Spleen (tissue), 11 donors: ENCODE measurements at regions not wholly inside any gene's neighbourhood (a gene's known extent, or its start where the extent isn't known, plus 50 kb on each side); places are given as distances from the start of the nearest gene placed in this dataset.

ENCODE experiments used
- DNase-seq: peaks from one replicate; pipeline ENCODE4 v3.0.0-alpha.2; 2020
- H3K27ac ChIP-seq, 8 donors: fragments of 200-600 bp; sonication (generic) in 7 of 8; 1 replicate in 4 of 8; 2 replicates in 4 of 8; pipeline versions ENCODE4 v1.5.0 to v1.8.0; 2016 to 2021; ENCODE audit warnings: inconsistent platforms in 4 of 8, mild to moderate bottlenecking in 4 of 8, moderate library complexity in 1 of 8
- H3K27me3 ChIP-seq, 7 donors: fragments of 200-600 bp; sonication (generic) in 6 of 7; replicated peaks in 1 of 7; 1 replicate in 4 of 7; 2 replicates in 3 of 7; pipeline versions ENCODE4 v1.5.0 to v1.8.0; 2016 to 2021; ENCODE audit warnings: inconsistent platforms in 3 of 7, mild to moderate bottlenecking in 1 of 7
- H3K36me3 ChIP-seq, 6 donors: fragments of 200-600 bp; sonication (generic) in 5 of 6; 1 replicate in 4 of 6; 2 replicates in 2 of 6; pipeline versions ENCODE4 v1.5.0 to v1.8.0; 2016 to 2021; ENCODE audit warnings: inconsistent platforms in 2 of 6
- H3K4me1 ChIP-seq, 6 donors: fragments of 200-600 bp; sonication (generic) in 5 of 6; 1 replicate in 3 of 6; 2 replicates in 3 of 6; pipeline versions ENCODE4 v1.5.0 to v1.8.0; 2016 to 2021; ENCODE audit warnings: inconsistent platforms in 3 of 6
- H3K4me3 ChIP-seq, 8 donors: fragments of 200-600 bp; sonication (generic) in 7 of 8; 1 replicate in 4 of 8; 2 replicates in 4 of 8; pipeline versions ENCODE4 v1.5.0 to v1.8.0; 2016 to 2021; ENCODE audit warnings: inconsistent platforms in 4 of 8, mild to moderate bottlenecking in 4 of 8, moderate library complexity in 2 of 8
- H3K9me3 ChIP-seq, 8 donors: fragments of 200-600 bp; sonication (generic) in 7 of 8; 1 replicate in 4 of 8; 2 replicates in 4 of 8; pipeline versions ENCODE4 v1.5.0 to v1.8.0; 2016 to 2021; ENCODE audit warnings: inconsistent platforms in 4 of 8
- POLR2A ChIP-seq, 3 donors: fragments of 450-650 bp; IDR thresholded peaks; one replicate each; pipeline ENCODE4 v1.5.1; 2017; ENCODE audit warnings: antibody characterized with exemption in 3 of 3, mild to moderate bottlenecking in 1 of 3
- POLR2AphosphoS5 ChIP-seq, 3 donors: sonication (generic); formaldehyde crosslinking; IDR thresholded peaks; one replicate each; pipeline ENCODE4 v1.5.1; 2017; ENCODE audit warnings: antibody characterized with exemption in 3 of 3
- WGBS, 5 donors: extraction: QIAGEN DNeasy Blood & Tissue Kit in 3 of 5; methylation state at CpG; one replicate each; pipeline versions ENCODE4 v1.1.5 to v1.1.7; 2013 to 2018; 5-methylcytosine and 5-hydroxymethylcytosine counted together
- intact Hi-C: fragments of 100-400 bp; cut with DNase I; formaldehyde crosslinking; loops from one replicate; pipeline ENCODE4 v1.15.0; 2023; ENCODE audit warnings: low total_unique reads
- TF ChIP-seq, protein P1 (sequence below), 11 experiments: fragments of 200-600 bp in 7 of 11; fragments of 450-650 bp in 4 of 11; sonication (generic) in 4 of 11; IDR thresholded peaks in 8 of 11; conservative IDR thresholded peaks in 3 of 11; 1 replicate in 7 of 11; 2 replicates in 4 of 11; pipeline versions ENCODE4 v1.4.0 to v1.8.0; 2016 to 2021; ENCODE audit warnings: antibody characterized with exemption in 11 of 11, inconsistent platforms in 4 of 11, mild to moderate bottlenecking in 1 of 11
- donor health status: healthy with polysubstance abuse.
- donor health status: DM: no; HTN: no; CAD: no; lungs with moderate emphysema.
- donor health status: DM: no; HTN: no; CAD: no.
- donor health status: Bipolar disorder and iron deficiency.
- donor health status: healthy.
- donor health status: DM: no; HTN: no; CAD: no.
- donor health status: DM: yes; HTN: yes; CAD: no.

DNA sequence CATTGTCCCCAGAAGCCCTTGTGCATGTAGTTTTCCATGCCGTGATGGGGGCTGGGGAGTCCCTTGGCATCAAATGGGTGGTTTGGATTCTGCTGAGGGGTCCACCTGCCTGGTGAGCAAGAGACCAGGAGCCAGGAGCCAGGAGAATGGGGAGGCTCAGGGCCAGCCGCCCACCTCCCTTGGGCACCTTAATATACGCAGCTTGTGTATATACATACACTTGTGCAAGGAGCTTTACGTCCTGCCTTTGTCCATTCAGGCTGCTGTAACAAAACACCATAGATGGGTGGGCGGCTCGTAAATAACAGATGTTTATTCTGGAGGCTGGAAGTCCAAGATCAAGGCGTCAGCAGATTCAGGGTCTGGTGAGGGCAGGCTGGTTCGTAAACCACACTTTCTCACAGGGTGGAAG lies 62.5 kb downstream of the SMIM38 start:
- intact Hi-C loops = no loop called here
- WGBS, 5 donors = 83 to 90% (median 83%) methylated on average over 8 of the region's 8 CpGs

DNA sequence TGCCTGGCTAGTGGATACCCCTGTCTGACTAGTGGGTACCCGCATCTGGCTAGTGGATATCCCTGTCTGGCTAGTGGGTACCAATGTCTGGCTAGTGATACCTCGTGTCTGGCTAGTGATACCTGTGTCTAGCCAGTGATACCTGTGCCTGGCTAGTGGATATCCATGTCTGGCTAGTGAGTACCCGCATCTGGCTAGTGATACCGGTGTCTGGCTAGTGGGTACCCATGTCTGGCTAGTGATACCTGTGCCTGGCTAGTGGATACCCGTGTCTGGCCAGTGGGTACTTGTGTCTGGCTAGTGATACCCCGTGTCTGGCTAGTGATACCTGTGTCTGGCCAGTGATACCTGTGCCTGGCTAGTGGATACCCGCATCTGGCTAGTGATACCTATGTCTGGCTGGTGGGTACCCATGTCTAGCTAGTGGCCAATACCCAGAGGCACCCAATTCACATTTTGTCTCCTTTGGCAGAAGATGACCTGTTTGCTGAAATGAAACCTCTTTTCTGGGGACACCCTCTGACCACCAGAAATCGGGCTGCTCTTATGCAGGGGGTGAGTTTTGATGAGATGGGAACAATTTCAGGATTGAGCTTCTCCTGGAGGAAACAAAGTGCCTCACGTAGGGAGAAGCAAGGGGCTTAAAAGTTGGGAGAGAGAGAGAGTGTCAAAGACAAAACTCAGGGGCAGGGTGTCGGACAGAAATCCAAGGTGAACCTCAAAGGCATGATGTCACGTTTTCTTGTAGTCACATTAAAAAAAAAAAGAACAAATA lies 63.4 kb downstream of the SMIM38 start:
- TF ChIP-seq, protein P1, sequence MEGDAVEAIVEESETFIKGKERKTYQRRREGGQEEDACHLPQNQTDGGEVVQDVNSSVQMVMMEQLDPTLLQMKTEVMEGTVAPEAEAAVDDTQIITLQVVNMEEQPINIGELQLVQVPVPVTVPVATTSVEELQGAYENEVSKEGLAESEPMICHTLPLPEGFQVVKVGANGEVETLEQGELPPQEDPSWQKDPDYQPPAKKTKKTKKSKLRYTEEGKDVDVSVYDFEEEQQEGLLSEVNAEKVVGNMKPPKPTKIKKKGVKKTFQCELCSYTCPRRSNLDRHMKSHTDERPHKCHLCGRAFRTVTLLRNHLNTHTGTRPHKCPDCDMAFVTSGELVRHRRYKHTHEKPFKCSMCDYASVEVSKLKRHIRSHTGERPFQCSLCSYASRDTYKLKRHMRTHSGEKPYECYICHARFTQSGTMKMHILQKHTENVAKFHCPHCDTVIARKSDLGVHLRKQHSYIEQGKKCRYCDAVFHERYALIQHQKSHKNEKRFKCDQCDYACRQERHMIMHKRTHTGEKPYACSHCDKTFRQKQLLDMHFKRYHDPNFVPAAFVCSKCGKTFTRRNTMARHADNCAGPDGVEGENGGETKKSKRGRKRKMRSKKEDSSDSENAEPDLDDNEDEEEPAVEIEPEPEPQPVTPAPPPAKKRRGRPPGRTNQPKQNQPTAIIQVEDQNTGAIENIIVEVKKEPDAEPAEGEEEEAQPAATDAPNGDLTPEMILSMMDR (IDR thresholded peaks at IDR 0.05 in 8 of 11, conservative IDR thresholded peaks at IDR 0.05 in 3 of 11) = no peak
- TF ChIP-seq POLR2AphosphoS5 (IDR thresholded peaks at IDR 0.05) = no peak
- TF ChIP-seq POLR2A (IDR thresholded peaks at IDR 0.05) = no peak

More for the DNA sequence above, 62.5 kb downstream of the SMIM38 start:
- H3K9me3 ChIP-seq = no peaks in the 10 kb centered on the region
- H3K36me3 ChIP-seq = no peaks in the 10 kb centered on the region
- TF ChIP-seq POLR2AphosphoS5 (IDR thresholded peaks at IDR 0.05) (no peak), POLR2A (IDR thresholded peaks at IDR 0.05) (no peak)
- TF ChIP-seq, protein P1 (IDR thresholded peaks at IDR 0.05 in 8 of 11, conservative IDR thresholded peaks at IDR 0.05 in 3 of 11) = no peak
- peaks cover 0 to under 1% (median 0%) of the 10 kb centered on the region in 7 donors for H3K27me3 ChIP-seq
- no peak overlapping the region for H3K27ac ChIP-seq
- no peak overlapping the region for H3K4me3 ChIP-seq
- DNase-seq = no peak
- peaks cover 0 to 5% (median 0%) of the 10 kb centered on the region in 6 donors for H3K4me1 ChIP-seq

DNA sequence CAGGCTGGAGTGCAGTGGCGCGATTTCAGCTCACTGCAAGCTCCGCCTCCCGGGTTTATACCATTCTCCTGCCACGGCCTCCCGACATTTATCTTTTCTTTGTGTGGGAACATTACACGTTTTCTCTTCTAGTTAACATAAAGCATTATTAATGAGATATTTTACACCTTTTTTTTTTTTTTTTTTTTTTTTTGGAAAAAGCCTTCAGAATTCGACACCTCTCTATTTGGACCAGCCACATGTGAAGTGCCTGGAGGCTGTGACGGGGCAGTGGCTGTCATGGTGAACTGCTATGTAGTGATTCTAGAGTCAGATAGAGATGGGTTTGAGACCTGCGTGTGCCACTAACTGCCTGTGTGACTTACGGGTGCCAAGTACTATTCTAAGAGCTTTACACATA lies 64.3 kb downstream of the SMIM38 start:
- H3K9me3 ChIP-seq = no peaks in the 10 kb centered on the region
- WGBS, 5 donors = 84 to 87% (median 84%) methylated on average over 11 of the region's 11 CpGs
- DNase-seq = no peak
- no peaks in the 10 kb centered on the region for H3K27me3 ChIP-seq
- peaks cover 0 to 5% (median 0%) of the 10 kb centered on the region in 6 donors for H3K4me1 ChIP-seq
- no peak overlapping the region for H3K27ac ChIP-seq
- no peak overlapping the region for H3K4me3 ChIP-seq
- TF ChIP-seq POLR2AphosphoS5 (IDR thresholded peaks at IDR 0.05) = no peak
- TF ChIP-seq POLR2A (IDR thresholded peaks at IDR 0.05) = no peak
- TF ChIP-seq, protein P1 (IDR thresholded peaks at IDR 0.05 in 8 of 11, conservative IDR thresholded peaks at IDR 0.05 in 3 of 11) = no peak
- H3K36me3 ChIP-seq = no peaks in the 10 kb centered on the region
- intact Hi-C loops = no loop called here

More for the DNA sequence above, 63.4 kb downstream of the SMIM38 start:
- Histone ChIP-seq H3K36me3 (no peaks in the 10 kb centered on the region), H3K4me3 (no peak overlapping the region), H3K4me1 (peaks cover 0 to 5% (median 0%) of the 10 kb centered on the region in 6 donors), H3K27me3 (no peaks in the 10 kb centered on the region), H3K9me3 (no peaks in the 10 kb centered on the region), H3K27ac (no peak overlapping the region)
- no peak for DNase-seq
- WGBS, 5 donors = 71 to 91% (median 85%) methylated on average over 7 to 11 of the region's 11 CpGs
- intact Hi-C loops = no loop called here

DNA sequence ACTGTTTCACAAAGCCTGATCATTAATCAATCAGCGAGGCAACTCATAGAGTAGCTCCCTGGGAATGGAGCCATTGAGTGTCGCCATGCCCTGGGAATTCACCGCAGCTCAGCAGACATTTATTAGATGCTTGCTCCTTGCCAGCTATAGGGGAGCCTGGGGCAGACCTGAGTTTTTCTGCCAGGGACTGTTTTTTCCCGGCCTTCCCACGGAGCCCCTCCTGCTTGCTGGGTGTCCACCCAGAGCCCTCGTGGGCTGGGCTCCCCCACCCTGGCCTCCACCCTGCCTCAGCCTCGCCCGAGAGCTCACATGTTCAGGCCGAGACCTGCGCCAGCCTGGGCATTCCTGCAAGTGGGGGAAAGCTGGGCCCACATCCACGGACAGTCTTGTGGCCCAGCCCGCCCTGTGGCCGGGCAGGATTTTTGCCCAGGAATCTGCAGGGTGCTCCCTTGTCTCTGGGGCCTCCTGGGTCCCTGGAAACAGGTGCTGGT lies 64.9 kb downstream of the SMIM38 start:
- DNase-seq = peak; percentile 66
- no peak overlapping the region for H3K4me3 ChIP-seq
- 92 to 100% (median 93%) methylated on average over 7 to 13 of the region's 13 CpGs for WGBS, 5 donors
- intact Hi-C loops = no loop called here
- no peaks in the 10 kb centered on the region for H3K36me3 ChIP-seq
- peaks cover 0 to 2% (median 0%) of the 10 kb centered on the region in 8 donors for H3K9me3 ChIP-seq
- no peak for TF ChIP-seq POLR2A (IDR thresholded peaks at IDR 0.05)
- TF ChIP-seq POLR2AphosphoS5 (IDR thresholded peaks at IDR 0.05) = no peak
- TF ChIP-seq, protein P1 (IDR thresholded peaks at IDR 0.05 in 8 of 11, conservative IDR thresholded peaks at IDR 0.05 in 3 of 11) = no peak
- H3K27me3 ChIP-seq = no peaks in the 10 kb centered on the region
- H3K27ac ChIP-seq = no peak overlapping the region
- peaks cover 0 to 5% (median 0%) of the 10 kb centered on the region in 6 donors for H3K4me1 ChIP-seq
